Sigmoid colon (tissue), 3 donors: ENCODE measurements at regions not wholly inside any gene's neighbourhood (a gene's known extent, or its start where the extent isn't known, plus 50 kb on each side); places are given as distances from the start of the nearest gene placed in this dataset.

ENCODE experiments used
- CTCF ChIP-seq, 4 experiments: fragments of 450-650 bp in 3 of 4; fragments of 200-600 bp in 1 of 4; IDR thresholded peaks; one replicate each; pipeline ENCODE4 v1.5.1; 2016 to 2019; ENCODE audit warnings: antibody characterized with exemption in 4 of 4, mild to moderate bottlenecking in 3 of 4, moderate library complexity in 2 of 4
- POLR2A ChIP-seq, 2 donors: fragments of 450-650 bp; IDR thresholded peaks; one replicate each; pipeline ENCODE4 v1.6.1; 2016; ENCODE audit warnings: antibody characterized with exemption in 2 of 2, mild to moderate bottlenecking in 2 of 2, moderate library complexity in 2 of 2

- TF ChIP-seq POLR2A (IDR thresholded peaks at IDR 0.05) (no peak), CTCF (IDR thresholded peaks at IDR 0.05) (no peak)
These were observed 179.0 kb upstream of the ADO start for GRCh38 chr10:62625484-62625883.
